Osteoblast (primary cell): ENCODE measurements at regions not wholly inside any gene's neighbourhood (a gene's known extent, or its start where the extent isn't known, plus 50 kb on each side); places are given as distances from the start of the nearest gene placed in this dataset.

Experiments used
- DNase-seq: peaks from one replicate; pipeline ENCODE4 v3.0.0; 2011; ENCODE audit warnings: low spot score, mixed read lengths; ENCODE audit not compliant: insufficient read length; ENCODE audit errors: missing footprints
- H2AFZ ChIP-seq: 2 replicates; pipeline ENCODE4 v1.6.0; 2011; ENCODE audit warnings: mild to moderate bottlenecking, low read length
- H3K27ac ChIP-seq: 2 replicates; pipeline ENCODE4 v1.5.1; 2011; ENCODE audit warnings: mild to moderate bottlenecking, low read depth, low read length, moderate library complexity
- H3K27me3 ChIP-seq: 2 replicates; pipeline ENCODE4 v1.6.0; 2012; ENCODE audit warnings: mild to moderate bottlenecking, control low read depth, inconsistent platforms, low read length, moderate library complexity; ENCODE audit not compliant: insufficient read depth
- H3K36me3 ChIP-seq: 2 replicates; pipeline ENCODE4 v1.5.1; 2011; ENCODE audit warnings: mild to moderate bottlenecking, low read length, control low read depth, moderate library complexity; ENCODE audit not compliant: insufficient read depth
- H3K4me1 ChIP-seq: 2 replicates; pipeline ENCODE4 v1.5.1; 2011; ENCODE audit warnings: mild to moderate bottlenecking, low read length, control low read depth, moderate library complexity; ENCODE audit not compliant: insufficient read depth
- H3K4me2 ChIP-seq: 2 replicates; pipeline ENCODE4 v1.6.0; 2011; ENCODE audit warnings: mild to moderate bottlenecking, low read length; ENCODE audit not compliant: insufficient read depth
- H3K4me3 ChIP-seq: fragments of 200-600 bp; sonication (generic); 3 replicates; pipeline ENCODE4 v1.5.1; 2012; ENCODE audit warnings: mild to moderate bottlenecking, low read length, inconsistent platforms; ENCODE audit not compliant: insufficient read depth
- H3K79me2 ChIP-seq: 2 replicates; pipeline ENCODE4 v1.6.0; 2012; ENCODE audit warnings: mild to moderate bottlenecking, low read length, control low read depth, inconsistent platforms; ENCODE audit not compliant: insufficient read depth
- H3K9me3 ChIP-seq: 2 replicates; pipeline ENCODE4 v1.5.1; 2011; ENCODE audit warnings: low read depth, low read length, control low read depth
- H4K20me1 ChIP-seq: 2 replicates; pipeline ENCODE4 v1.6.0; 2012; ENCODE audit warnings: mild to moderate bottlenecking, low read length, control low read depth; ENCODE audit not compliant: insufficient read depth
- TF ChIP-seq, protein P1 (sequence below): IDR thresholded peaks from 2 replicates; pipeline ENCODE4 v1.5.1; 2011; ENCODE audit warnings: mild to moderate bottlenecking, low read depth, low read length, moderate library complexity; ENCODE audit errors: extremely low read depth

DNA sequence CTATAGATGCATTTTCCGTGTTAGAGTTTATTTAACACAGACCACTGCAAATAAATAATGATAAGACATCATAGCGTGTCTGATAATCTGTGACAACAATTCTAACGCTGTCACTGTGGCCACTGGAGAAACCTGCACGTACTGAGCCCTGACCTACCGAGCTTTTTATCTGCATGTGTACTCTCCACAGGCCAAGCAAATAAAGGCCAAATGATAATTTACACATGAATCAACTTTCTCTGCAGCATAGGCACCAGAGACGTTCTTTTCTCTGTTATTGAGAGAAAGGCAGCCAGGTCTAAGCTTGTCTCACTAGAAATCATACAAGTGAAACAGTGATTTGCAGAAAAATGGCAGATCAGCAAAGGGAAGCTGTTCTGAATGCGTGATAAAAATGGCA lies 75.8 kb downstream of the POU5F2 start:
- no peaks in the 10 kb centered on the region for H3K79me2 ChIP-seq
- no peak for DNase-seq
- TF ChIP-seq, protein P1, sequence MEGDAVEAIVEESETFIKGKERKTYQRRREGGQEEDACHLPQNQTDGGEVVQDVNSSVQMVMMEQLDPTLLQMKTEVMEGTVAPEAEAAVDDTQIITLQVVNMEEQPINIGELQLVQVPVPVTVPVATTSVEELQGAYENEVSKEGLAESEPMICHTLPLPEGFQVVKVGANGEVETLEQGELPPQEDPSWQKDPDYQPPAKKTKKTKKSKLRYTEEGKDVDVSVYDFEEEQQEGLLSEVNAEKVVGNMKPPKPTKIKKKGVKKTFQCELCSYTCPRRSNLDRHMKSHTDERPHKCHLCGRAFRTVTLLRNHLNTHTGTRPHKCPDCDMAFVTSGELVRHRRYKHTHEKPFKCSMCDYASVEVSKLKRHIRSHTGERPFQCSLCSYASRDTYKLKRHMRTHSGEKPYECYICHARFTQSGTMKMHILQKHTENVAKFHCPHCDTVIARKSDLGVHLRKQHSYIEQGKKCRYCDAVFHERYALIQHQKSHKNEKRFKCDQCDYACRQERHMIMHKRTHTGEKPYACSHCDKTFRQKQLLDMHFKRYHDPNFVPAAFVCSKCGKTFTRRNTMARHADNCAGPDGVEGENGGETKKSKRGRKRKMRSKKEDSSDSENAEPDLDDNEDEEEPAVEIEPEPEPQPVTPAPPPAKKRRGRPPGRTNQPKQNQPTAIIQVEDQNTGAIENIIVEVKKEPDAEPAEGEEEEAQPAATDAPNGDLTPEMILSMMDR, result no peak
- no peaks in the 10 kb centered on the region for H3K27me3 ChIP-seq
- H3K27ac ChIP-seq, result no peak overlapping the region
- no peak overlapping the region for H2AFZ ChIP-seq
- H3K9me3 ChIP-seq, result no peaks in the 10 kb centered on the region
- no peaks in the 10 kb centered on the region for H4K20me1 ChIP-seq
- H3K4me2 ChIP-seq, result no peak overlapping the region
- no peaks in the 10 kb centered on the region for H3K36me3 ChIP-seq
- no peaks in the 10 kb centered on the region for H3K4me1 ChIP-seq
- no peak overlapping the region for H3K4me3 ChIP-seq

DNA sequence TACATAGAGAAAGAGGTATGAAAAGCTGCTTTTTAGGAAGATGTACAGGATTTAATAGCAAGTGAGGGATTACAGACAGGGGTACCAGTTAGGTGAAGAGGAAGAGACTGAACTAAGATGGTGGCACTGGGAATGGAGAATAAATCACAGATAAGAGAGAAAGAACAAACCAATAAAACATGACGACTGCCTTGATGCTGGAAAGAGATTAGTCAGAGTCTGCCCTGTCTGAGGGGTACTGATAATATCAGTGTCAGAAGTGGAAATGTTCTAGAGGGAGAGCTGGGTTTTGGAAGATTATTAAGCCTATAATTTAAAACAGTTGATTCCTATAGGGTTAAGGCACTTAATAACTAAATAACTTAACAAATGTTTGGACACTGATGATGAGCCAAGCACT lies 77.7 kb downstream of the NR2F1 start:
- Histone ChIP-seq H3K27me3 (no peaks in the 10 kb centered on the region), H3K4me1 (peaks cover 6% of the 10 kb centered on the region), H2AFZ (no peak overlapping the region), H3K36me3 (no peaks in the 10 kb centered on the region), H3K4me2 (no peak overlapping the region), H3K27ac (no peak overlapping the region), H3K4me3 (no peak overlapping the region), H3K9me3 (no peaks in the 10 kb centered on the region), H3K79me2 (no peaks in the 10 kb centered on the region), H4K20me1 (no peaks in the 10 kb centered on the region)
- DNase-seq, result no peak
- TF ChIP-seq, protein P1, result no peak

DNA sequence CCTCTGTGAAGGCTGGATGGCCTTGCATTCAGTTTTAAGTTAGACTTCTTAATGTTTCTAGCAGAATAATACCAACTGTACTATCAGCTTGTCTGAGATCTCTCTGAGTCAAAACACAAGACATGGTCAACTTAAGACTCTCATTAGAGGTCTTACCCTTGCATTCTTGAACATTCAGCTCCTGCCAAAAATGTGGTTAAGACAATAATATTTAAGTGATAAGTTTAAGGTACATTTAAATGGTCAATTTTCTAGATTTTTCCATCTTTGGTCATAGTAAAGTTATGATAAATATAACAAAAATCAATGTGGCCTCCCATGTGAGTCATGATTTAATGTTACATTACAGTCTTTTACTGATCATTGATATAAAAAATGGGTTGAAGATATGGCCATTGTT lies 75.0 kb downstream of the NR2F1 start:
- DNase-seq, result peak; percentile 18
- TF ChIP-seq, protein P1, result no peak
- Histone ChIP-seq H3K27me3 (no peaks in the 10 kb centered on the region), H3K27ac (no peak overlapping the region), H3K4me1 (peaks cover 6% of the 10 kb centered on the region), H3K4me3 (no peak overlapping the region), H2AFZ (no peak overlapping the region), H3K9me3 (no peaks in the 10 kb centered on the region), H3K4me2 (no peak overlapping the region), H3K79me2 (no peaks in the 10 kb centered on the region), H3K36me3 (no peaks in the 10 kb centered on the region), H4K20me1 (no peaks in the 10 kb centered on the region)

DNA sequence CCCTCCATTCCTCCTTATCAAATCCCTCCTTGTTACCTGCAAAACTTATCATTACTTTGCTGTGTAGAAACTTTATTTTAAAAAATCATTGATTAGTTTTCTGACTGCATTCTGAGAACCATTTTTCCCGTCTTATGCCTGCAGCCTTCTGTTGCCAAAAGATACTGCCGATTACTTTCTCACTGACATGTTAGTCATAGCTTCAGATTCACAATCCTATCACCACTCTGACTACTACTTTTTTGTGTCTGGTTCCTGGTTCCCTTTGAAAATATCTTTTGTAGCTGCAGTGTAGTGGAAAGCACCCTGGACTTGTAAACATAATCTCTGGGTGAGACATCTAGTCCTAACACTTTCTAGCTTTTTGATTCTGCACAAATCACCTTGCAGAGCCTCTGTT lies 71.7 kb downstream of the NR2F1 start:
- Histone ChIP-seq H4K20me1 (no peaks in the 10 kb centered on the region), H3K27ac (no peak overlapping the region), H3K27me3 (no peaks in the 10 kb centered on the region), H2AFZ (no peak overlapping the region), H3K79me2 (no peaks in the 10 kb centered on the region), H3K9me3 (no peaks in the 10 kb centered on the region), H3K4me3 (no peak overlapping the region), H3K36me3 (no peaks in the 10 kb centered on the region), H3K4me1 (peaks cover 6% of the 10 kb centered on the region), H3K4me2 (no peak overlapping the region)
- DNase-seq, result no peak
- TF ChIP-seq, protein P1, result no peak
